Fibroblast of lung (primary cell): ENCODE measurements at regions not wholly inside any gene's neighbourhood (a gene's known extent, or its start where the extent isn't known, plus 50 kb on each side); places are given as distances from the start of the nearest gene placed in this dataset.

ENCODE experiments used
- EZH2 ChIP-seq: IDR thresholded peaks from 2 replicates; pipeline ENCODE4 v1.5.1; 2012; ENCODE audit warnings: low read length, control low read depth, mild to moderate bottlenecking; ENCODE audit errors: missing control alignments
- TF ChIP-seq, protein P1 (sequence below), 2 donors: IDR thresholded peaks in 1 of 2; conservative IDR thresholded peaks in 1 of 2; 1 replicate in 1 of 2; 2 replicates in 1 of 2; pipeline ENCODE4 v1.5.1; 2011 to 2012; ENCODE audit warnings: low read length in 2 of 2, control low read depth in 1 of 2, inconsistent platforms in 1 of 2, low read depth in 1 of 2, mild to moderate bottlenecking in 1 of 2

DNA sequence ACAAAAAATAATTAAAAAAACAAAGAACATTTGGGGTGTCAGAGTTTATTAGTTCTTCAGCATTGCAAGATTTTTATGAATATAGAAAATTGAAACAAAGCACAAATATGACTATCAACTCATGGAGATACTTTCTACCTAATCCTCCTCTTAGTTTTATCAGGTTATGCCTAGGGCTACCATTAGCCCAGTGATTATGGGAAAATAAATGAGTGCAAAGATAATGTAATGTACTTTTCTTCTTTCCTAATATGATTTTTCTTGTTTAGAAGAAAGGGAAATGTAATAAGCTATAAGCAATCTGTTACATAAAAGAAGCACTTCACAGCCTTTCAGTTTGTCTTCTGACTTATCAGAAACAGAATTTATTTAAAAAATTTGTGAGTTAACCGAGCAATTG lies 676.8 kb downstream of the SORCS1 start:
- TF ChIP-seq, protein P1, sequence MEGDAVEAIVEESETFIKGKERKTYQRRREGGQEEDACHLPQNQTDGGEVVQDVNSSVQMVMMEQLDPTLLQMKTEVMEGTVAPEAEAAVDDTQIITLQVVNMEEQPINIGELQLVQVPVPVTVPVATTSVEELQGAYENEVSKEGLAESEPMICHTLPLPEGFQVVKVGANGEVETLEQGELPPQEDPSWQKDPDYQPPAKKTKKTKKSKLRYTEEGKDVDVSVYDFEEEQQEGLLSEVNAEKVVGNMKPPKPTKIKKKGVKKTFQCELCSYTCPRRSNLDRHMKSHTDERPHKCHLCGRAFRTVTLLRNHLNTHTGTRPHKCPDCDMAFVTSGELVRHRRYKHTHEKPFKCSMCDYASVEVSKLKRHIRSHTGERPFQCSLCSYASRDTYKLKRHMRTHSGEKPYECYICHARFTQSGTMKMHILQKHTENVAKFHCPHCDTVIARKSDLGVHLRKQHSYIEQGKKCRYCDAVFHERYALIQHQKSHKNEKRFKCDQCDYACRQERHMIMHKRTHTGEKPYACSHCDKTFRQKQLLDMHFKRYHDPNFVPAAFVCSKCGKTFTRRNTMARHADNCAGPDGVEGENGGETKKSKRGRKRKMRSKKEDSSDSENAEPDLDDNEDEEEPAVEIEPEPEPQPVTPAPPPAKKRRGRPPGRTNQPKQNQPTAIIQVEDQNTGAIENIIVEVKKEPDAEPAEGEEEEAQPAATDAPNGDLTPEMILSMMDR (conservative IDR thresholded peaks at IDR 0.05 in 1 of 2, IDR thresholded peaks at IDR 0.05 in 1 of 2; ENCODE audit: low read depth in 1 of 2, low read length in 2 of 2), result no peak
- no peak for TF ChIP-seq EZH2
